Kidney tubule cell (primary cell): ENCODE measurements at regions not wholly inside any gene's neighbourhood (a gene's known extent, or its start where the extent isn't known, plus 50 kb on each side); places are given as distances from the start of the nearest gene placed in this dataset.
A peak's percentile ranks its signal among the peaks of the same experiment; 100 is the strongest.

Source experiments
- DNase-seq: peaks from one replicate; pipeline ENCODE4 v3.0.0-alpha.2; 2018; ENCODE audit warnings: low spot score

DNA sequence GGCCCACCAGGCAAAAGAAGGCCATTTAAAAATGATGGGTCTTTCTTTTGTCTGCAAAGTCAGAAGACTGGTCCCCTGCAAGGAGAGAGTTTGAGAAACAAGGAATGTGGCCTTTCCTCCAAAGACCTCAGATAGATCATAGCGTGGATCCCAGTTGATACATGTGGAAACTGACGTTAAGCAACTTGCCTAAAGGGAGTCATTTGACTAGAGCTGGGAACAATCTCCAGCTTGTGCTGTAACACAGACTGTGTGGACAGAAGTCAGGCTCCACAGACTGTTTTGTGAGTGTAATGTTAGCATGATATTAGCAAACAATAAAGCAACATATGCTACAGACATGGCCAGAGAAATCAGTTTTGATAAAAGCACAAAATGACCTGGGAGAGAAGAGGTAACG lies 140.4 kb upstream of the CITED2 start:
- DNase-seq, result no peak

DNA sequence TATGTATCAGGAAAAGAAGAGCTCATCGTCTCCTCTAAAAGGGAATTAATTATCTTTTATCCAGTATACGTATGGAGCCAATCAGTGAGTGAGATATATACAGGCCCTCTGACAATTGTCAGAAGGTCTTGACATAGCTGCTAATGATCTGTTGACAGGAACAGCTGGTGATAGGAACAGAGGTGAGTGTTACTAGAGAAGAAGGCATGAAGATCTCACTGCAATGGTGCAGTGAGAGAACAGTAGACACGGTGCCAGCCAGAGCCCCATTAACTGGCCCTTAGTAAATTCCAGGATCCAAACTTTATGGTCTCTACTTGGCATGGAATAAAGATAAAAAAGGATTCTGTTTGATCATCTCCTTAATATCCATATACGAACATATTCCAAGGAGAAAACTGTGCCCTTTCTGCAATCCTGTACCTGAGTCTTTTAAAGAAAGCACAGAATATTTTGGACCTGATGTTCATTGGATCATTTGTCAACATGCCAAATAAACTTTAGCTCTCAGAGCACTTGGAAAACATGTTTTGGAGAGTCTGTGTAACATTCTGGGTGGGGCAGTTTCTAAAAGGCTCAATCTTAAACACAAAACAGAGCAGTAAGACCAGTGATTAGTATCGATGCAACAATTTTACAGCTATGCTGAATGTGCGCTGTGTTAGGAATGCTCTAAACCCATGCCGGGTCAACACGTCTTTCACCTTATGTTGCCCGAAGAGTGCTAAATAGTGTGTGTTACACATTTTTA lies 135.8 kb upstream of the CITED2 start:
- no peak for DNase-seq

DNA sequence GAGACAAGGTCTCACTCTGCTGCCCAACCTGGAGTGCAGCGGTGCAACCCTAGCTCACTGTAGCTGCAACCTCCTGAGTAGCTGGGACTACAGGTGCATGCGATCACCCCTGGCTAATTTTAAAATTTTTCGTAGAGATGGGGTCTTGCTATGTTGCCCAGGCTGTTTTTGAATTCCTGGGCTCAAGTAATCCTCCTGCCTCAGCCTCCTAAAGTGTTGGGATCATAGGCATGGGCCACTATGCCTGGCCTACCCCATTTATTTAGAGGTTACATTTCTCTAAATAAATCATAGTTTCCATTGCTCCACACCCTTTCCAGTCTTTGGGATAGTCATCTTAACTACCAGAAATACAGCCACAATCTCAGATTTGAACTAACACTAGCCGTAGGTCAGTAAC lies 134.7 kb upstream of the CITED2 start:
- no peak for DNase-seq

DNA sequence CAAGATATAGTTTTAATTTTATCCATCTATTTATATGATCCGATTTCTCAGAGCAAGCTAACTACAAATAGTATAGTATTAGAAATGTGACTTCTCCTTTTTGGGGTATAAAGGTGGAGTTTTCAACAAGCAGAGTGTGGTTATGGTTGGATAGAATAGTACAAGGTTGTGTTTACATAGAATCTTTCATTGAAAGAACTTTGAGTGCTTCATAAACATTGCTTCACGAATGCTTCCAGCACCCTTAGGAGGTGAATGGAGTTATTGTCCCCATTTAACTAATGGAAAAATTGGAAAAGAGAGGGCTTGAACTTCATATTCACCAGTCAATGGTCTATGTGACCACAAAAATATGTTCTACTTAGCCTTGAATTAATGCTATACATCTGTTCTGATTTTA lies 134.1 kb upstream of the CITED2 start:
- DNase-seq, result no peak

DNA sequence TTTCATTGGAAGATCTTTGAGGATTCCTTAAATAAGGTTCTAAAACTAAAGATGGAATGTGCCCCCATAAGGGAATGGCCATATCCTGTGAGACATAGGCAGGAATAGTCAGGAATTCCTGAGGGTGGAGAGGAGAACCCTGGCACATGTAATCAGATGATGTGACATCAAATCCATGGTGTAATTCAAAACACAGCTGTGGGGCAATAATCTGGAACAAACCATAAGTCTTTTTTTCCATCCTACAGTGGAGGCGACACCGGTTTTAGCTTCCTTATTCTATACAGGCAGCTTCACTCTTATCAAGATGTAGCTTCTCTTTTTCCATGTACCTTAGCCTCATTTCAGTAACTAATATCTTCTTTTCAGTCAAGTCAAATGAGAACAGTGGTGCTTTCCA lies 133.6 kb upstream of the CITED2 start:
- DNase-seq, result no peak

DNA sequence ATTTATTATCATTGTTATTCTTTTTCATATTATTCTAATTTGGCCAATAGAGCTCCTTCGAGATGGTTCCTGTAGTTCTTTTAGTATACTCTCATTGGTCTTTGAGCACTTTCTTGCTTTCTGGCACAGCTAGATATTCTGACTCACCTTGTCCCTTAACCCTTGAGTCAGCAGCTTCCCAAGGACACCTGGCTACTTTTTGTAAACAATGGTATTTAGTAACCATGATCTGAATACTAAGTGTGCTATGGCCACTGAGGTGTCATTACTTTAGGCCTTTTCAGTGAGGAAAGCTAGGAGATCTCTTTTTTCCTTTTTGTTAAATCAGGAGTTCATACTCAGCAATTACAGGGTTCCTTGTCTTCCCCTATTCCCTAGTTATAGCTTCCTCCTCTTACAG lies 126.5 kb upstream of the CITED2 start:
- peak; percentile 35 for DNase-seq

DNA sequence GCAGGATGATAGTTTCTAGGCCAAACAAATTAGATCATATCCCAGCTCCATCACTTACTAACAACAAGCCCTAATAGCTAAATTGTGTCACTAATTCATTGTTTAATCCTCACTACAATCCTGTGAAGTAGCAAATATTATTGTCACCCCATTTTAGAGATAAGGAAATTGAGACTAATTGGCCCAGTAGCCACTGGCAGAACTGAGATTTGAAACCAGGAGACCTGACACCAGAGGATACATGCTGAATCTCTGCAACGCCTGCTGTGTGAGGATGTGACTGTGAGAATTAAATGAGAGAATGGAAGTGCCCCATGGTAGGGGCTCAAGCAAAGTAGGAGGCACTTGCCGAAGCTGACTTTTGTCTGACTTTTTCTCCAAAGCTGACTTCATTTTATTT lies 124.3 kb upstream of the CITED2 start:
- DNase-seq, result no peak

DNA sequence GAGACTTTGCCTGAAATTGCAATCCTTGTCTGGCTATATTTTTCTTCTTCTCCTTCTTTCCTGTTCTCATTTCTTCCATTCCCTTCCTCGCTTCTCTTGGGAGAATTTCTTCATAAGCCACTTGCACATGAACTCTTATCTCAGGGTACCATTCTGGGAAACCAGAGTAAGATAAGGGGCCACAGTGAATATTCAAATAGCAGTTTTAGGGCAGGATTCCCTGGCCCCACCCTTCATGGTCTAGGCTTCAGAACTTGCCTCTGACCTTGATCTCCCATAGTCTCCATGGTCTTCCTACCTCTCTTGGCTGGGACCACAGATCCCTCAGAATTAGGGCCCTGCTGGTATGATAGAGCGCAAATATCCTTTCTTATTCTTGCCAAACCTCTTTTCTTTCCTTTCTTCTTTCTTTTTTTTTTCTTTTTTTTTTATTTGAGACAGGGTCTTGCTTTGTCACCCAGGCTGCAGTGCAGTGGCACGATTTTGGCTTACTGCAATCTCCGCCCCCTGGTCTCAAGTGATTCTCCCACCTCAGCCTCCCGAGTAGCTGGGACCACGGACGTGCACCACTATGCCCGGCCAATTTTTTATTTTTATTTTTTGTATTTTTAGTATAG lies 123.0 kb upstream of the CITED2 start:
- no peak for DNase-seq

DNA sequence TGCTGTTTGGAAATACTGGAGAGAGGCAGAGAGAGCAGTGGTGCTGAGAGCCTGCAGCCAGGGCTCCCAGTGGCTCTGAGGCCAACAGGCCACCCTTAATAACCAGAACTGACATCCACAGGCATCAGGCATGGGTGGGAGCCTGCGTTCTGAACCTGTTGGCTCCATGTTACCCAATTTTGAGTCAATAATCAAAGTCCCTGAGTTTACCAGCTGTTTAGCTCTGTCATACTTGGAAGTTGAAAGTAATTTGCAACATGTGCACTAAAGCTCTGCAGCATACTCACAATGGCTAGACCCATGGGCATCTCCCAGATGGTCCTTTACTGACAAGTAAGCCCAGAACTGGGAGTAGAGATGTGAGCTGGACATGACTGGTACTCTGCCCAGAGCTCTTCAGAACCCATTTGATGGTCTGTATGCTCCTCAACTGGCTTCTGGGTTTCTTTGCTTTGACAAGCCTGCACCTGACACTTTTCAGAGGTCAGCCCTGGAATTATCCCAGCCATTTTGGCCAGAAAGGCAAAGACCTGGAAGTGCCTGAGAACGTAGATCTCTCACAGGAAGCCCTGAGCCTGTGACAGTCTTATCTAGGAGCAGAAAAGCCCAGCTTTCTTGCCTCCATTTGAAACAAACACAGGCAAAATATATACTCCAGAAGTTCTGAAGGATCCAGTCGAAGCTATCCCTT lies 122.4 kb upstream of the CITED2 start:
- DNase-seq, result no peak

DNA sequence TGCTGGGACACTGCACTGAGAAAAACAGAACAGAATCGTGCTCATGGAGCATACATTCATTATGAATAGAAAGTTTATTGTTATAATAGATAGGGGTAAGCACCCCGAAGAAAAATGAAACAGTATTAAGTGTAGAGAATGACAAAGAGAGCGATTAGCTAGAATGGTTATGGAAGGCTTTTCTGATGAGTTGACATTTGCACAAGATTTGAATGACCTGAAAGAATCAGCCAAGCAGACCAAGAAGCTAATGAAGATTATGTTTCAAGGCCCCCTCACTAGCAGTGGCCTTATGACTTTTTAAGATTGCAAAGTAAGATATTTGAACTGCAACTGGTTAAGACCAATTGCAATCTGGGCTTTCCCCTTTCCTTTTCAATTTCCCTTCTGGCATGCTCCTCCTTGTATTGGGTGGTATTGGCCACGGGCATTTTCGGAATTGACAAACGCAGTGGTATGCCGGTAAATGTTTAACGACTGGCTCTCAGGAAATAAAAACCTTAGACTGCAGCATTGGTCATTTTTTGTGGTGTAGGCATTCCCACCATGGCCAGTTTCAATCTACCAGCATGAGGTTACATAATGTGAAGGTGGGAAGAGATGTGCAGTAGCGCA lies 120.0 kb upstream of the CITED2 start:
- peak; percentile 58 for DNase-seq

DNA sequence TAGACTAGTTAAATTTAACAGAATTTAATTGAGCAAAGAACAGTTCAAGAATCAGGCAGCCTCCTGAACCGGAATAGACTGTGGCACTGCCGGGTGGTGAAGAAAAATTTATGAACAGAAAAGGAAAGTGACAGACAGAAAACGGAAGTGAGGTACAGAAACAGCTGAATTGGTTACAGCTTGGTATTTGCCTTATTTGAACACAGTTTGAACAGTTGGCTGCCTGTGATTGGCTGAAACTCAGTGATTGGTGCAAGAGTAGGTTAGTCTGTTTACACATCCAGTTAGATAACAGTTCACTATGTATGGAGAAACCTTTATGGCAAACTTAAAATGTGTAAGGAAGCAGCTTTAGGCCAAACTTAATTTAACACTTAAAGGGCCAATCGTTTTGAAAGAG lies 116.0 kb upstream of the CITED2 start:
- no peak for DNase-seq

DNA sequence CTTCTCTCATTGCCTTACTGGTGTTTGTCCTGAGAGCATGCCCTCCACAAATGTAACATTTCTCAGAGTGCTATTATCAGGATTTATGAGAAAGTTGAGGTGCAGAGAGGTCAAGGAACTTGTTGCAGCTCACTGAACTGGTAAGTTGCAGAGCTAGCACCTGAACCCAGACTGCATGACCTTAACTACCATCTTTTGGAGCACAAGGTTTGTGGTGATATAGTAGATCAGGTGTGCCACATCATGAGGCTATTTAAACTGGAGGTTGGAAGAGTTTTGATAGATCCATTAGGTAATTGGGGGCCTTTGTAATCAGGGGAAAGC lies 112.0 kb upstream of the CITED2 start:
- peak; percentile 32 for DNase-seq

DNA sequence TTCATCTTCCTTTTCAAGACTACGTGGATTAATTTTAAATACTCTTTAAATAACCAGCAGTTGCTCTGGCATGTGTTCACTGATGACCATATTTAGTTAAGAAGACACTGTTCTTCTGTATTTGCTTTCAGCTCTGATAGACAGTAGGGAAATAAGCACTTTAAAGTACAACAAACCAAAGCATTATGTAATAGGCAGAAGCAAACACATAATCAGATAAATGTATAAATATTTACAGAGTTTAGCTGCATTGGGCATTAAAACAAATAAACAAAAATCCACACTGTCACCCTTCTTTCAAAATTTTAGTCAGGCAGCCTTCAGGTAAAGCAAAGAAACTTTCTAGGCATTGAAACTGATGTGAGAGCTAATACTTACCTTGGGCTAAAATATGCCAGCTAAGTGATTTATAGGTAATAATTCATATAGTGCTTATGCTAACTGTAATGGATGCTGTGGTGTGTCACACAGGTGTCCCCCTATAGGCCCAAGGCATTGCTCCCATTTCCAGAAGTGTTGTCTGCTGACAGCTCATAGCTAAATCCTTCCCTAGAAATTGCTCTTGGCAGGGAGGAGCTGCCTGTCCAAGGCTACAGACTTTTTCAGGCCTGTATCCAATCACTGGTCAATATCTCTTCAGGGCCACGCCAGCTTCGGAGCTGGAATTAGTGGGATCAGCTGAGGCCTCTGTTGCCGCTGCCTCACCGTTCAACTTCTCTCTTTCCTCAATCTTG lies 111.5 kb upstream of the CITED2 start:
- DNase-seq, result no peak

DNA sequence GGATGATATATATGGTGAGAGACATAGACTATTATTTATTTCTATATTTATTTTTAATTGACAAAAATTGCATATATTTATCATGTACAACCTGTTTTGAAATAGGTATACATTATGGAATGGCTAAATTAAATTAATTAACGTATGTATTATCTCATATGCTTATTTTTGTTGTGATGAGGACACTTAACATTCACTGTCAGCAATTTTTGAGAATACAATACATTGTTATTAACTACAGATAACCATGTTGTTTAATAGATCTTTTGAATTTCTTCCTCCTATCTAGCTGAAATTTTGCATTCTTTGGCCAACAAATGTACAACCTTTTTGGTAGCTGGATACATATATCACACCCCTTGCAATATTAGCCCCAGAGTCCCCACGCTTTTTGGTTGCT lies 110.7 kb upstream of the CITED2 start:
- DNase-seq, result no peak

DNA sequence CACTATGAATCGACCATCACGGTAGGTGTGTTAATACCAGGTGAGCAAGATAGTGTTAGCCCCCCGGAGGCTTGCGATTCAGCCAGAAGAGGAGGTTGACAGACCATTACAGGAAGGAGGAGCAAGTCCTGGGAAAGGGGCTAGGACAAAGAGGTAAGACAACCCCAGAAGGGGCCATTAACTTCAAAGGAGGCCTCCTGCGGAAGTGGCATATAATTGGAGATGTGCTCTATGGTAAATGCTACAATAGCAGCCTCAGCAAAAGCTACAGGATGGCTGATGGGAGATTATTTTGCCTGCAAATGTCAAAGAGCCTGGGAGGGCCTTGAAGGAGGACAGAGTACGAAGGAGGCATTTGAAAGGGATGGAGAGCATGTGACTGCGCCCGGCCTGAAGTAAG lies 108.6 kb upstream of the CITED2 start:
- DNase-seq, result no peak

DNA sequence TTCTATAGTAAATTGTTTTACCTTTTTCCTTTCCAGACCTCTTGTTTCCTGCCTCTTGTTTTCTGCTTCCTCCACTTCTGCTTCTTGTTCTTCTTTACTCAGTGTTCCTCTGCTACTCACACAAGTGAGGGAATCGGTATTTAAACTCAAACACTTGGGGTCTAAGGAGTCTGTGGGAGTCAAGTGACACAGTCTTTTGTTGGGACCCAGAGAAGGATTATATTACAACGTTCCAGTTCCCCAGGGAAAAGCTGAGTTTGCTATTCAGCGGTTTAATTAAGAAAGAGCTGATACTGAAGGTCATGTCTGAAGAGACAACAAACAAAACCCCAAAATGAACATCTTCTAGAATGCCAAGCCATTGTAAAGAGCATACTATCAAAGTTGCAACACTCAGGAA lies 107.8 kb upstream of the CITED2 start:
- DNase-seq, result no peak

DNA sequence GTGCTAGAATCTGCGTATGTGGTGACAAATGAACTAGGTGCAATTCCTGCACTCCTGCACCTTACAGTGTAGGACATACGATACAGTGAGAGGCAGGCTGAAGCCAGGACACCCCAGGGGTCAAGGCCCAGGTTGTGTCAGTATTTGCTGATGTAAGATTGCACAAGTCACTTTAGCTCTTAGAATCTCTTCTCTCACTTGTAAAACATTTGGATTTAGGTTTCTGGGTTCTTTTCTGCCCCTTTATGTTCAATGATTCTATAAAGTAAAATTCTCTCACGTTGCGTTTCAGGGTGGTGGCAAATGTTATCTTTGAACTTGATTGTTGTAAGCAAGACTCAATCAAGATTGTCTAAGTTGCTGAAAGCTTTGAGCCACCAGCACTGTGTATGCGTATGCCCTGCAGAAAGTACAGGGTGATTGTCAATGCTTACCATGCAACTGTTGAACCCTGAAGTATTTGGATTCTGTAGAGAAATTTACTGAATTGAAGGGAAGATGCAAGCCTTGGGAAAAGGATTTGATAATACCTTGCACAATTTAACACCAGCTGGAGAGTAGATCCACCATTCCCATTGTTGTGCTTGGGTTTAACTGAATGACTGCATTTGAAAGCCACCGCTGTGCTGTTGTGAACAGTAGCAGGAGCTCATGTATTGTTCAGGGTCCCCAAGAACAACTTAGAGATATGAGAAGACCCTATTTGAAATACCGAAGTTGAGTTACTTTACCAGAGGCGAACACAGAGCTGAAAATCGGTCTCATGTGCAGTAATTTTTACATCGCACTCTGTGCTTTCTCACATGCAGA lies 106.1 kb upstream of the CITED2 start:
- DNase-seq, result no peak

DNA sequence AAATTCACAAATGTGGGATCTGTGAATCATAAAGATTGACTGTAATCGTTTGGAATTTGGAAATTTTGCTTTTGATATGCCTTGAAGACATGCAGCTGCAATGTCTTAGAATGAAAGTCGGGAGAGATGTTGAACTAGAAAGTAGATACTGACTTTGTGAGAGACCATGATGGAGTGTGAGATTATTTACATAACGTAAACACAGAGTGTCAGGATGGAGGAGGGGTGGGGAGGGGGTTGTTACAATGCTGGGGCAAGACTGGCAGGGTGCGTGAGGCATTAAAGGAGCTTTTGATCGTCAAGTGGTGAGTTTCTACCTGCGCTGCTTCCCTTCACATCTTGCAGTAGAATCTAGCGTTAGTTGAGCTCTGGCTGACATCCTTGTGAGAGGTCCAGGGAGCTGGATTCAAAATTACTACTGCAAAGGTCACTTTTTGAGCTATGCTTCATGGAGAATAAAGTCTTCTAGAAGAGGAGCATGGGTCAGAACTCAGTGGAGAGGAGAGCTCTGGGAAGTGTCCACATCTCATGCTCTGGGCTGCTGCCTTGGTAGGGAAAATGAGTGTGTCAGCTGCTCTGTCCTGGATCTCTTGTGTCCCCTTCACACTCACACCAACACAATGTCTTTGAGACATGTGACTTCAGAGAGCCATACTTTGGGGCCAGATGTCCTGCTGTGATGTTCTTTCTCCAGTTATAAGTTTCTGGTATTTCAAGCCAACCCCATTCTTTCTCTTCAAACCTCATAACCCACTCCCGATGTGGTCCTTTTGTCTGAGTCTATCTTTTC lies 105.2 kb upstream of the CITED2 start:
- DNase-seq, result no peak

DNA sequence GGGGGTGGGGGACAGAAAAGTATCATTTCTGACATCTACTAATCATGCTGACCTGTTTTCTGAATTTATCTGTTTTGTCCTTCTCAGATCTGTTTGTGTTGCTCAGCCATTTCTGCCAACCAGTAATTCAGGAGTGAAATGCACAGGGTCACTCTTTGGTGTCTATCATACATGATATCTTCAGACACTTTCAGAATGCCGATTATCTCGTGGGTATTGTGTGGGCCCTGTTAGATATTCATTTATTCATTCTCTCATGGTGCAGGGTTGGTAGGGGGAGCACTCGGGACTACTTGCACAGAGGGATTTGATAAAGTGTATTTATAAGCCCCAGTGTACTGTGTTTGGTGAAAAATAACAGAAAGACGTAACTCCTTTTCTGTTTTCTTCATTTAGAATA lies 101.2 kb upstream of the CITED2 start:
- no peak for DNase-seq

DNA sequence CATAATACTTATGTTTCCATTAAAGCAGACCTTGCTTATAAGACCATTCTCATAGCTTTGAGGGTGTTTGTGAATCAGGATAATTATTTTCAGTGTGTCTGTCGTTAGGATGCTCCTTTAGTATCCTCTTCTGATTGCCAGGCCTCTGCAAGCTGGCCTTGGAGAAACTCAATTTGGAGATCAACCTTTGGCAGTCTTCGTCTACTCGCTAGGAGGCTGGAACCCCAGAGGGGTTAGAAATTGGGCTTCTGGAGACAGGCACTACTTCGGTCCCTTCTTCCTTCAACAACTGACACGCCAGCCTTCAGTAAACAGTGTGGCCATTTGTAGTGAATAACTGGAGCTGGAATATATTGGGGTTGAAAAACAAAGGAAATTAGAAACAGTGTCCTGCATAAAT lies 100.8 kb upstream of the CITED2 start:
- no peak for DNase-seq
